Progenitor cell of endocrine pancreas (in vitro differentiated cells): ENCODE measurements at regions not wholly inside any gene's neighbourhood (a gene's known extent, or its start where the extent isn't known, plus 50 kb on each side); places are given as distances from the start of the nearest gene placed in this dataset.
"Not testable (repeated sequence)": the region's sequence is repeated elsewhere in the genome, so short reads cannot be mapped to it uniquely, and the experiment has no call there.

ENCODE experiments used
- DNase-seq: peaks from one replicate; pipeline ENCODE4 v3.0.0; 2021; ENCODE audit warnings: low spot score; ENCODE audit not compliant: unreplicated experiment
- H3K27ac Mint-ChIP-seq: 2 replicates; pipeline ENCODE4 v1.8.0; 2021; ENCODE audit warnings: mild to moderate bottlenecking, moderate library complexity, mixed read lengths
- H3K27me3 Mint-ChIP-seq: 2 replicates; pipeline ENCODE4 v1.8.0; 2021; ENCODE audit warnings: mixed read lengths
- H3K36me3 Mint-ChIP-seq: 2 replicates; pipeline ENCODE4 v1.8.0; 2022; ENCODE audit warnings: mixed read lengths; ENCODE audit not compliant: insufficient read depth
- H3K4me1 Mint-ChIP-seq: 2 replicates; pipeline ENCODE4 v1.8.0; 2021; ENCODE audit warnings: low read depth, mixed read lengths
- H3K4me3 Mint-ChIP-seq: 2 replicates; pipeline ENCODE4 v1.8.0; 2021; ENCODE audit warnings: low read depth, mild to moderate bottlenecking, moderate library complexity, mixed read lengths
- H3K9me3 Mint-ChIP-seq: 2 replicates; pipeline ENCODE4 v1.8.0; 2021; ENCODE audit warnings: low read depth, mixed read lengths
- CTCF ChIP-seq: fragments of 200-600 bp; sonication (generic); IDR thresholded peaks from one replicate; pipeline ENCODE4 v1.5.0; 2021; ENCODE audit warnings: antibody characterized with exemption, mild to moderate bottlenecking; ENCODE audit not compliant: unreplicated experiment

GRCh38 chr5:6080930-6081726 is 297.2 kb downstream of the MED10 start:
- H3K36me3 Mint-ChIP-seq: no peaks in the 10 kb centered on the region
- no peak for TF ChIP-seq CTCF
- DNase-seq: no peak
- H3K9me3 Mint-ChIP-seq: no peaks in the 10 kb centered on the region
- H3K27ac Mint-ChIP-seq: no peak overlapping the region
- no peaks in the 10 kb centered on the region for H3K4me1 Mint-ChIP-seq
- no peak overlapping the region for H3K4me3 Mint-ChIP-seq
- H3K27me3 Mint-ChIP-seq: peaks cover 8% of the 10 kb centered on the region

- no peaks in the 10 kb centered on the region for H3K36me3 Mint-ChIP-seq
- H3K27me3 Mint-ChIP-seq: peaks cover 13% of the 10 kb centered on the region
- H3K27ac Mint-ChIP-seq: no peak overlapping the region
- H3K4me1 Mint-ChIP-seq: no peaks in the 10 kb centered on the region
- no peak overlapping the region for H3K4me3 Mint-ChIP-seq
- TF ChIP-seq CTCF: no peak
- no peaks in the 10 kb centered on the region for H3K9me3 Mint-ChIP-seq
- DNase-seq: no peak
Measured at GRCh38 chr5:6080436-6080835, 297.9 kb downstream of the MED10 start.

- no peaks in the 10 kb centered on the region for H3K4me1 Mint-ChIP-seq
- peaks cover 19% of the 10 kb centered on the region for H3K27me3 Mint-ChIP-seq
- no peak for DNase-seq
- H3K4me3 Mint-ChIP-seq: no peak overlapping the region
- no peaks in the 10 kb centered on the region for H3K36me3 Mint-ChIP-seq
- no peaks in the 10 kb centered on the region for H3K9me3 Mint-ChIP-seq
- H3K27ac Mint-ChIP-seq: no peak overlapping the region
- no peak for TF ChIP-seq CTCF
Measured at GRCh38 chr5:6078881-6079280, 299.5 kb downstream of the MED10 start.

GRCh38 chr5:6076341-6077239 is 301.8 kb downstream of the MED10 start:
- DNase-seq: no peak
- Mint-ChIP-seq H3K4me3 (no peak overlapping the region), H3K27ac (no peak overlapping the region), H3K36me3 (no peaks in the 10 kb centered on the region), H3K9me3 (no peaks in the 10 kb centered on the region), H3K4me1 (no peaks in the 10 kb centered on the region), H3K27me3 (peaks cover 21% of the 10 kb centered on the region)
- no peak for TF ChIP-seq CTCF

GRCh38 chr5:6072488-6072887 is 305.9 kb downstream of the MED10 start:
- H3K4me1 Mint-ChIP-seq, DNase-seq: not testable (repeated sequence)

More at GRCh38 chr5:6072488-6072887, 305.9 kb downstream of the MED10 start:
- not testable (repeated sequence) for H3K36me3 Mint-ChIP-seq, H3K4me3 Mint-ChIP-seq, H3K27ac Mint-ChIP-seq, H3K9me3 Mint-ChIP-seq
- H3K27me3 Mint-ChIP-seq: peaks cover 21% of the 10 kb centered on the region
